ENCODE measurements at regions not wholly inside any gene's neighbourhood (a gene's known extent, or its start where the extent isn't known, plus 50 kb on each side); places are given as distances from the start of the nearest gene placed in this dataset.

GRCh38 chrX:9146657-9147056 is 112.7 kb upstream of the FAM9B start:
- no peak overlapping the region for H3K4me3 ChIP-seq (ENCODE audit: low read depth in 1 of 2, low read length in 2 of 2)
- no peaks in the 10 kb centered on the region for H3K4me1 ChIP-seq (ENCODE audit: control insufficient read depth in 1 of 2, insufficient read depth in 2 of 2, low read length in 2 of 2)
- no peaks in the 10 kb centered on the region for H3K9me3 ChIP-seq (ENCODE audit: control insufficient read depth in 1 of 2, low read length in 2 of 2)
- no peak overlapping the region for H3K9ac ChIP-seq (ENCODE audit: low read depth in 1 of 2, low read length in 2 of 2)
- H3K36me3 ChIP-seq (ENCODE audit: control insufficient read depth in 1 of 2, insufficient read depth in 2 of 2, low read length in 2 of 2), result no peaks in the 10 kb centered on the region
- no peak overlapping the region for H3K27ac ChIP-seq (ENCODE audit: low read depth, low read length)
- no peaks in the 10 kb centered on the region for H3K27me3 ChIP-seq (ENCODE audit: control insufficient read depth in 1 of 2, insufficient read depth in 2 of 2, low read length in 2 of 2)

- Histone ChIP-seq H3K9ac (ENCODE audit: low read depth in 1 of 2, low read length in 2 of 2) (no peak overlapping the region), H3K27ac (ENCODE audit: low read depth, low read length) (no peak overlapping the region)
Observed at GRCh38 chrX:9147086-9147485, 113.2 kb upstream of the FAM9B start.

GRCh38 chrX:9147726-9148125 is 113.8 kb upstream of the FAM9B start:
- Histone ChIP-seq H3K27ac (ENCODE audit: low read depth, low read length) (no peak overlapping the region), H3K27me3 (ENCODE audit: control insufficient read depth in 1 of 2, insufficient read depth in 2 of 2, low read length in 2 of 2) (no peaks in the 10 kb centered on the region)

More at GRCh38 chrX:9147086-9147485, 113.2 kb upstream of the FAM9B start:
- no peaks in the 10 kb centered on the region for H3K4me1 ChIP-seq (ENCODE audit: control insufficient read depth in 1 of 2, insufficient read depth in 2 of 2, low read length in 2 of 2)
- H3K27me3 ChIP-seq (ENCODE audit: control insufficient read depth in 1 of 2, insufficient read depth in 2 of 2, low read length in 2 of 2), result no peaks in the 10 kb centered on the region
- H3K36me3 ChIP-seq (ENCODE audit: control insufficient read depth in 1 of 2, insufficient read depth in 2 of 2, low read length in 2 of 2), result no peaks in the 10 kb centered on the region
- H3K9me3 ChIP-seq (ENCODE audit: control insufficient read depth in 1 of 2, low read length in 2 of 2), result no peaks in the 10 kb centered on the region
- H3K4me3 ChIP-seq (ENCODE audit: low read depth in 1 of 2, low read length in 2 of 2), result no peak overlapping the region

GRCh38 chrX:9148615-9149399 is 114.9 kb upstream of the FAM9B start:
- Histone ChIP-seq H3K4me1 (ENCODE audit: control insufficient read depth in 1 of 2, insufficient read depth in 2 of 2, low read length in 2 of 2) (no peaks in the 10 kb centered on the region), H3K27ac (ENCODE audit: low read depth, low read length) (no peak overlapping the region), H3K36me3 (ENCODE audit: control insufficient read depth in 1 of 2, insufficient read depth in 2 of 2, low read length in 2 of 2) (no peaks in the 10 kb centered on the region), H3K27me3 (ENCODE audit: control insufficient read depth in 1 of 2, insufficient read depth in 2 of 2, low read length in 2 of 2) (no peaks in the 10 kb centered on the region), H3K9ac (ENCODE audit: low read depth in 1 of 2, low read length in 2 of 2) (no peak overlapping the region), H3K9me3 (ENCODE audit: control insufficient read depth in 1 of 2, low read length in 2 of 2) (no peaks in the 10 kb centered on the region), H3K4me3 (ENCODE audit: low read depth in 1 of 2, low read length in 2 of 2) (no peak overlapping the region)

More at GRCh38 chrX:9147726-9148125, 113.8 kb upstream of the FAM9B start:
- H3K9ac ChIP-seq (ENCODE audit: low read depth in 1 of 2, low read length in 2 of 2), result no peak overlapping the region
- H3K36me3 ChIP-seq (ENCODE audit: control insufficient read depth in 1 of 2, insufficient read depth in 2 of 2, low read length in 2 of 2), result no peaks in the 10 kb centered on the region
- no peak overlapping the region for H3K4me3 ChIP-seq (ENCODE audit: low read depth in 1 of 2, low read length in 2 of 2)
- no peaks in the 10 kb centered on the region for H3K4me1 ChIP-seq (ENCODE audit: control insufficient read depth in 1 of 2, insufficient read depth in 2 of 2, low read length in 2 of 2)
- no peaks in the 10 kb centered on the region for H3K9me3 ChIP-seq (ENCODE audit: control insufficient read depth in 1 of 2, low read length in 2 of 2)

- Histone ChIP-seq H3K9me3 (ENCODE audit: control insufficient read depth in 1 of 2, low read length in 2 of 2) (no peaks in the 10 kb centered on the region), H3K27ac (ENCODE audit: low read depth, low read length) (no peak overlapping the region), H3K4me3 (ENCODE audit: low read depth in 1 of 2, low read length in 2 of 2) (no peak overlapping the region), H3K9ac (ENCODE audit: low read depth in 1 of 2, low read length in 2 of 2) (no peak overlapping the region), H3K27me3 (ENCODE audit: control insufficient read depth in 1 of 2, insufficient read depth in 2 of 2, low read length in 2 of 2) (no peaks in the 10 kb centered on the region), H3K36me3 (ENCODE audit: control insufficient read depth in 1 of 2, insufficient read depth in 2 of 2, low read length in 2 of 2) (no peaks in the 10 kb centered on the region), H3K4me1 (ENCODE audit: control insufficient read depth in 1 of 2, insufficient read depth in 2 of 2, low read length in 2 of 2) (no peaks in the 10 kb centered on the region)
Observed at GRCh38 chrX:9149501-9150245, 115.7 kb upstream of the FAM9B start.

GRCh38 chrX:9151772-9152307 is 117.9 kb upstream of the FAM9B start:
- Histone ChIP-seq H3K9ac (ENCODE audit: low read depth in 1 of 2, low read length in 2 of 2) (no peak overlapping the region), H3K4me1 (ENCODE audit: control insufficient read depth in 1 of 2, insufficient read depth in 2 of 2, low read length in 2 of 2) (no peaks in the 10 kb centered on the region), H3K9me3 (ENCODE audit: control insufficient read depth in 1 of 2, low read length in 2 of 2) (no peaks in the 10 kb centered on the region), H3K4me3 (ENCODE audit: low read depth in 1 of 2, low read length in 2 of 2) (no peak overlapping the region), H3K36me3 (ENCODE audit: control insufficient read depth in 1 of 2, insufficient read depth in 2 of 2, low read length in 2 of 2) (no peaks in the 10 kb centered on the region), H3K27me3 (ENCODE audit: control insufficient read depth in 1 of 2, insufficient read depth in 2 of 2, low read length in 2 of 2) (no peaks in the 10 kb centered on the region), H3K27ac (ENCODE audit: low read depth, low read length) (no peak overlapping the region)

- H3K4me3 ChIP-seq (ENCODE audit: low read depth in 1 of 2, low read length in 2 of 2), result no peak overlapping the region
- H3K27me3 ChIP-seq (ENCODE audit: control insufficient read depth in 1 of 2, insufficient read depth in 2 of 2, low read length in 2 of 2), result no peaks in the 10 kb centered on the region
- H3K27ac ChIP-seq (ENCODE audit: low read depth, low read length), result no peak overlapping the region
- no peak overlapping the region for H3K9ac ChIP-seq (ENCODE audit: low read depth in 1 of 2, low read length in 2 of 2)
- no peaks in the 10 kb centered on the region for H3K36me3 ChIP-seq (ENCODE audit: control insufficient read depth in 1 of 2, insufficient read depth in 2 of 2, low read length in 2 of 2)
- no peaks in the 10 kb centered on the region for H3K4me1 ChIP-seq (ENCODE audit: control insufficient read depth in 1 of 2, insufficient read depth in 2 of 2, low read length in 2 of 2)
- H3K9me3 ChIP-seq (ENCODE audit: control insufficient read depth in 1 of 2, low read length in 2 of 2), result no peaks in the 10 kb centered on the region
Observed at GRCh38 chrX:9153300-9153699, 119.4 kb upstream of the FAM9B start.

- Histone ChIP-seq H3K27me3 (ENCODE audit: control insufficient read depth in 1 of 2, insufficient read depth in 2 of 2, low read length in 2 of 2) (no peaks in the 10 kb centered on the region), H3K4me3 (ENCODE audit: low read depth in 1 of 2, low read length in 2 of 2) (no peak overlapping the region), H3K9me3 (ENCODE audit: control insufficient read depth in 1 of 2, low read length in 2 of 2) (no peaks in the 10 kb centered on the region)
Observed at GRCh38 chrX:9158611-9159010, 124.7 kb upstream of the FAM9B start.

GRCh38 chrX:9160698-9161329 is 126.9 kb upstream of the FAM9B start:
- no peaks in the 10 kb centered on the region for H3K27me3 ChIP-seq (ENCODE audit: control insufficient read depth in 1 of 2, insufficient read depth in 2 of 2, low read length in 2 of 2)
- no peaks in the 10 kb centered on the region for H3K4me1 ChIP-seq (ENCODE audit: control insufficient read depth in 1 of 2, insufficient read depth in 2 of 2, low read length in 2 of 2)
- H3K9me3 ChIP-seq (ENCODE audit: control insufficient read depth in 1 of 2, low read length in 2 of 2), result no peaks in the 10 kb centered on the region
- no peak overlapping the region for H3K4me3 ChIP-seq (ENCODE audit: low read depth in 1 of 2, low read length in 2 of 2)
- no peak overlapping the region for H3K27ac ChIP-seq (ENCODE audit: low read depth, low read length)
- H3K9ac ChIP-seq (ENCODE audit: low read depth in 1 of 2, low read length in 2 of 2), result no peak overlapping the region
- no peaks in the 10 kb centered on the region for H3K36me3 ChIP-seq (ENCODE audit: control insufficient read depth in 1 of 2, insufficient read depth in 2 of 2, low read length in 2 of 2)

More at GRCh38 chrX:9158611-9159010, 124.7 kb upstream of the FAM9B start:
- H3K27ac ChIP-seq (ENCODE audit: low read depth, low read length), result no peak overlapping the region
- no peaks in the 10 kb centered on the region for H3K4me1 ChIP-seq (ENCODE audit: control insufficient read depth in 1 of 2, insufficient read depth in 2 of 2, low read length in 2 of 2)
- no peak overlapping the region for H3K9ac ChIP-seq (ENCODE audit: low read depth in 1 of 2, low read length in 2 of 2)
- no peaks in the 10 kb centered on the region for H3K36me3 ChIP-seq (ENCODE audit: control insufficient read depth in 1 of 2, insufficient read depth in 2 of 2, low read length in 2 of 2)

GRCh38 chrX:9162698-9163097 is 128.8 kb upstream of the FAM9B start:
- H3K9me3 ChIP-seq (ENCODE audit: control insufficient read depth in 1 of 2, low read length in 2 of 2), result no peaks in the 10 kb centered on the region
- H3K9ac ChIP-seq (ENCODE audit: low read depth in 1 of 2, low read length in 2 of 2), result no peak overlapping the region
- H3K4me1 ChIP-seq (ENCODE audit: control insufficient read depth in 1 of 2, insufficient read depth in 2 of 2, low read length in 2 of 2), result no peaks in the 10 kb centered on the region
- H3K27ac ChIP-seq (ENCODE audit: low read depth, low read length), result no peak overlapping the region
- no peaks in the 10 kb centered on the region for H3K36me3 ChIP-seq (ENCODE audit: control insufficient read depth in 1 of 2, insufficient read depth in 2 of 2, low read length in 2 of 2)
- H3K27me3 ChIP-seq (ENCODE audit: control insufficient read depth in 1 of 2, insufficient read depth in 2 of 2, low read length in 2 of 2), result no peaks in the 10 kb centered on the region
- H3K4me3 ChIP-seq (ENCODE audit: low read depth in 1 of 2, low read length in 2 of 2), result no peak overlapping the region

Data from duodenal mucosa (tissue), 2 donors.